ENCODE measurements at regions not wholly inside any gene's neighbourhood (a gene's known extent, or its start where the extent isn't known, plus 50 kb on each side); places are given as distances from the start of the nearest gene placed in this dataset.
"Not testable (repeated sequence)": the region's sequence is repeated elsewhere in the genome, so short reads cannot be mapped to it uniquely, and the experiment has no call there.

GRCh38 chr2:16101196-16101595 is 160.8 kb downstream of the MYCN start:
- Histone ChIP-seq H3K36me3 (ENCODE audit: control insufficient read depth, insufficient read depth, low read length) (no peaks in the 10 kb centered on the region), H3K4me3 (replicated peaks; ENCODE audit: low read depth, low read length) (no peak overlapping the region), H3K27me3 (replicated peaks; ENCODE audit: control insufficient read depth, insufficient read depth, low read length) (no peaks in the 10 kb centered on the region)
- TF ChIP-seq, protein P1, sequence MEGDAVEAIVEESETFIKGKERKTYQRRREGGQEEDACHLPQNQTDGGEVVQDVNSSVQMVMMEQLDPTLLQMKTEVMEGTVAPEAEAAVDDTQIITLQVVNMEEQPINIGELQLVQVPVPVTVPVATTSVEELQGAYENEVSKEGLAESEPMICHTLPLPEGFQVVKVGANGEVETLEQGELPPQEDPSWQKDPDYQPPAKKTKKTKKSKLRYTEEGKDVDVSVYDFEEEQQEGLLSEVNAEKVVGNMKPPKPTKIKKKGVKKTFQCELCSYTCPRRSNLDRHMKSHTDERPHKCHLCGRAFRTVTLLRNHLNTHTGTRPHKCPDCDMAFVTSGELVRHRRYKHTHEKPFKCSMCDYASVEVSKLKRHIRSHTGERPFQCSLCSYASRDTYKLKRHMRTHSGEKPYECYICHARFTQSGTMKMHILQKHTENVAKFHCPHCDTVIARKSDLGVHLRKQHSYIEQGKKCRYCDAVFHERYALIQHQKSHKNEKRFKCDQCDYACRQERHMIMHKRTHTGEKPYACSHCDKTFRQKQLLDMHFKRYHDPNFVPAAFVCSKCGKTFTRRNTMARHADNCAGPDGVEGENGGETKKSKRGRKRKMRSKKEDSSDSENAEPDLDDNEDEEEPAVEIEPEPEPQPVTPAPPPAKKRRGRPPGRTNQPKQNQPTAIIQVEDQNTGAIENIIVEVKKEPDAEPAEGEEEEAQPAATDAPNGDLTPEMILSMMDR (IDR thresholded peaks at IDR 0.05; ENCODE audit: insufficient read depth, low read length, poor library complexity, severe bottlenecking), result no peak
- DNase-seq (ENCODE audit: extremely low read depth, insufficient read length), result no peak

DNA sequence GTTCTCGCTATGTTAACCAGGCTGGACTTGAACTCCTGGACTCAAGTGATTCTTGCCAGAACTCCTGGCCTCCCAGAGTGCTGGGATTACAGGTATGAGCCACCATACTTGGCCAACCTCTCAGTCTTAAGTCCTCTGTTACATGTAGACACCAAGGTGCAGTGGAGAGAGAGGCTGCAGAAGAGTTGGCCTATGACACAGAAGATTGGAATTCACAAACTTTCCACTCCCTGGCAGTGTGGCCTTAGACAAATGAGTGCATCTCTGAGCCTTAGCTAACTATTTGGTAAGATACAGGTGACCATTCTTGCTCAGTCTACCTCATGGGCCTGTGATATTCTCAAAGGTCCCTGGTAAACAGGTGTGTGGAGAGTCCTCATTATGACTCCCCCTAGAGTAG is 159.7 kb downstream of the MYCN start:
- Histone ChIP-seq H3K27me3 (replicated peaks; ENCODE audit: control insufficient read depth, insufficient read depth, low read length) (no peaks in the 10 kb centered on the region), H3K4me3 (replicated peaks; ENCODE audit: low read depth, low read length) (no peak overlapping the region), H3K36me3 (ENCODE audit: control insufficient read depth, insufficient read depth, low read length) (no peaks in the 10 kb centered on the region)
- no peak for DNase-seq (ENCODE audit: extremely low read depth, insufficient read length)
- TF ChIP-seq, protein P1 (IDR thresholded peaks at IDR 0.05; ENCODE audit: insufficient read depth, low read length, poor library complexity, severe bottlenecking), result no peak

DNA sequence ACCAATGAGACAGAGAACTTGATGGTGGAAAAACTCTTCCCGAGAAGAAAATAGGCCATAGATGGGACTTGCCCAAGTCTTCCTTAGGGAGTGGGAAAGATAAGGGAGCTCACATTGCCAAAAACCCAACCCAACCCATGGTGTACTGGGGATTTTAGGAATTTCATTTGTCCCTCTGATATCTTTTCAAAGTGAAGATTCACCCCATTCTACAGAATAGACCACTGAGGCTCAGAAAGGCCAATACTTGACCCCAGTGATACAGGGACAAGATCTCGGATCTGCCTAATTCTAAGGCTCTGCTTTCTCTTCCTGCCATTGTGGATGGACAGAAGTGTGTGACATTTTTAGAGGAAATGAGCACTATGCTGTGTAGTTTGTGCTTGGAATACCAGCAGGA is 159.0 kb downstream of the MYCN start:
- no peak for DNase-seq (ENCODE audit: extremely low read depth, insufficient read length)
- Histone ChIP-seq H3K4me3 (replicated peaks; ENCODE audit: low read depth, low read length) (no peak overlapping the region), H3K27me3 (replicated peaks; ENCODE audit: control insufficient read depth, insufficient read depth, low read length) (no peaks in the 10 kb centered on the region), H3K36me3 (ENCODE audit: control insufficient read depth, insufficient read depth, low read length) (no peaks in the 10 kb centered on the region)
- TF ChIP-seq, protein P1 (IDR thresholded peaks at IDR 0.05; ENCODE audit: insufficient read depth, low read length, poor library complexity, severe bottlenecking), result no peak

DNA sequence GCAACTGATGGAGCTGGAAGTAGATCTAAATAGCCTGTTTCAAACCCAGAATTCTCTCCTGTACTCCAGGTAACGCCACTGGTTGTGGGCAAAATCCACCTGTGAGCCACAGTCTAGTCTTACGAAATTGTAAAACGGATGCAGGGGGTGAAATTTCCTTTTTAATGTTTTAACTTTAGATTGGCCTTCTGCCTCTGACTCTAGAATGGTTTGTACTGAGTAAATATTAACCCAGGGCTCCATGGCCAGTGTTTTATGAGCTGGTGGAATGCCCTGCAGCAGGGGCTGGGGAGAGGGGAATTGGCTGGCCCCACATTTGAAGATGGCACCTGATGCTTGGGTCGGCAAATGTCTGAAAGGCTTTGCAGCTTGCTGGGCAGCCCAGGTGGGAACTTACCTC is 156.6 kb downstream of the MYCN start:
- H3K4me3 ChIP-seq (replicated peaks; ENCODE audit: low read depth, low read length), result no peak overlapping the region
- TF ChIP-seq, protein P1 (IDR thresholded peaks at IDR 0.05; ENCODE audit: insufficient read depth, low read length, poor library complexity, severe bottlenecking), result no peak
- DNase-seq (ENCODE audit: extremely low read depth, insufficient read length), result no peak
- no peaks in the 10 kb centered on the region for H3K27me3 ChIP-seq (replicated peaks; ENCODE audit: control insufficient read depth, insufficient read depth, low read length)
- no peaks in the 10 kb centered on the region for H3K36me3 ChIP-seq (ENCODE audit: control insufficient read depth, insufficient read depth, low read length)

DNA sequence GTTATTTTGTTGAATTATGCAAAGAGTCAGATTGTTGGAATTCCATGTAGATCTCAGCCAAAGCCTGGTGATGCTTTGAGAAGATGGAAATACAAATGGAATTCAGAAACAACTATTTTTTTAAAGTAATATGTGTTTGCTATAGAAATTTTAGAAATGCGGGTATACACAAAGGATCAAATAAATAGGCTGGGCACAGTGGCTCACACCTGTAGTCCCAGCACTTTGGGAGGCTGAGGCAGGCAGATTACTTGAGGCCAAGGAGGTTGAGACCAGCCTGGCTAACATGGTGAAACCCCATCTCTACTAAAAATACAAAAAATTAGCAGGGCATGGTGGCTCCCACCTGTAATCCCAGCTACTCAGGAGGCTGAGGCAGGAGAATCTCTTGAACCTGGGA is 155.1 kb downstream of the MYCN start:
- not testable (repeated sequence) for DNase-seq (ENCODE audit: extremely low read depth, insufficient read length); H3K4me3 ChIP-seq (replicated peaks; ENCODE audit: low read depth, low read length); H3K27me3 ChIP-seq (replicated peaks; ENCODE audit: control insufficient read depth, insufficient read depth, low read length); H3K36me3 ChIP-seq (ENCODE audit: control insufficient read depth, insufficient read depth, low read length)

GRCh38 chr2:16094811-16095210 is 154.5 kb downstream of the MYCN start:
- TF ChIP-seq, protein P1 (IDR thresholded peaks at IDR 0.05; ENCODE audit: insufficient read depth, low read length, poor library complexity, severe bottlenecking), result no peak
- H3K4me3 ChIP-seq (replicated peaks; ENCODE audit: low read depth, low read length), result no peak overlapping the region
- no peaks in the 10 kb centered on the region for H3K36me3 ChIP-seq (ENCODE audit: control insufficient read depth, insufficient read depth, low read length)
- H3K27me3 ChIP-seq (replicated peaks; ENCODE audit: control insufficient read depth, insufficient read depth, low read length), result no peaks in the 10 kb centered on the region
- no peak for DNase-seq (ENCODE audit: extremely low read depth, insufficient read length)
